22Rv1 (cell line): ENCODE measurements at regions not wholly inside any gene's neighbourhood (a gene's known extent, or its start where the extent isn't known, plus 50 kb on each side); places are given as distances from the start of the nearest gene placed in this dataset.

Source experiments
- CTCF ChIP-seq: fragments of 450-650 bp; IDR thresholded peaks from 2 replicates; pipeline ENCODE4 v1.5.1; 2017; ENCODE audit warnings: mild to moderate bottlenecking
- ZFX ChIP-seq: fragments of 450-650 bp; IDR thresholded peaks from 2 replicates; pipeline ENCODE4 v1.6.1; 2017; ENCODE audit warnings: antibody characterized with exemption, borderline replicate concordance

GRCh38 chr5:125100342-125100741 lies 353.9 kb upstream of the ZNF608 start:
- no peak for TF ChIP-seq CTCF
- no peak for TF ChIP-seq ZFX
